ENCODE measurements at regions not wholly inside any gene's neighbourhood (a gene's known extent, or its start where the extent isn't known, plus 50 kb on each side); places are given as distances from the start of the nearest gene placed in this dataset.

DNA sequence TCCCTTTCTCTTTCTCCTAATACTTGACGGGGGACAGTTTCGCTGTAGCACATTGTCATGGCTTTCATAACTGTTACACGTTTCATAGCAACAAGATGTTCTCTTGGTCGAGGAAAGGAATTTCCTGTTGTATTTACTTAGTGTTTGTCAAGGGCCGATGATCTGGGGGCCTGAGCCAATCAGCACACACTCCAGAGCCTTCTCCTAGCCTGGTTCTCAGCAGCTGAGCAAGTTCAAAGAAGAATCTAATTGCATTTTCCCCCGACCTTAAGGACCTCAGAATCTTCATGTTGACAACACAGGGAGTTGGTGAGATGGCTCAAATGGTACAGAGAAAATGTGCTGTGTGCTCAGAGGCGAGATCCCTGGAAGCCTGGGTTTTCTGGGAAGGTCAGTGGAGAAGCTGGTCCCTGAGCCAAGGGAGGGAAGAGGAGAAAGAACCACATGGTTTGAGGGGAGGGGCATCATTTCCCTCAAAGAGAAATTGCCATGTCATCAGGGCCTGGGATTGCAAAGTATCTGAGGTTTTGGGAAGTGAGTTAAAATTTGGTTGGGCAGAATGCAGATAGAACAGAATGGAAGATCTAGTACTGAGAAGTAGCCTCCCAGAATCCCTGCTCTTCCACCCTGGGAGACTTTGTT is 76.9 kb upstream of the AGAP1 start:
- no peak for DNase-seq
- WGBS, 2 donors, result 40 to 61% methylated on average over 7 of the region's 7 CpGs
- no peak overlapping the region for H3K4me3 ChIP-seq
- H3K4me1 ChIP-seq, result no peaks in the 10 kb centered on the region
- TF ChIP-seq, protein P1, sequence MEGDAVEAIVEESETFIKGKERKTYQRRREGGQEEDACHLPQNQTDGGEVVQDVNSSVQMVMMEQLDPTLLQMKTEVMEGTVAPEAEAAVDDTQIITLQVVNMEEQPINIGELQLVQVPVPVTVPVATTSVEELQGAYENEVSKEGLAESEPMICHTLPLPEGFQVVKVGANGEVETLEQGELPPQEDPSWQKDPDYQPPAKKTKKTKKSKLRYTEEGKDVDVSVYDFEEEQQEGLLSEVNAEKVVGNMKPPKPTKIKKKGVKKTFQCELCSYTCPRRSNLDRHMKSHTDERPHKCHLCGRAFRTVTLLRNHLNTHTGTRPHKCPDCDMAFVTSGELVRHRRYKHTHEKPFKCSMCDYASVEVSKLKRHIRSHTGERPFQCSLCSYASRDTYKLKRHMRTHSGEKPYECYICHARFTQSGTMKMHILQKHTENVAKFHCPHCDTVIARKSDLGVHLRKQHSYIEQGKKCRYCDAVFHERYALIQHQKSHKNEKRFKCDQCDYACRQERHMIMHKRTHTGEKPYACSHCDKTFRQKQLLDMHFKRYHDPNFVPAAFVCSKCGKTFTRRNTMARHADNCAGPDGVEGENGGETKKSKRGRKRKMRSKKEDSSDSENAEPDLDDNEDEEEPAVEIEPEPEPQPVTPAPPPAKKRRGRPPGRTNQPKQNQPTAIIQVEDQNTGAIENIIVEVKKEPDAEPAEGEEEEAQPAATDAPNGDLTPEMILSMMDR (IDR thresholded peaks at IDR 0.05), result no peak
- TF ChIP-seq POLR2A (IDR thresholded peaks at IDR 0.05), result no peak
- intact Hi-C loops (cut with DNase I), result no loop called here
- H3K36me3 ChIP-seq, result no peaks in the 10 kb centered on the region
- H3K9me3 ChIP-seq, result no peaks in the 10 kb centered on the region
- peak overlapping the region in 2 of 4 donors; percentile 1 to 53 for H3K27ac ChIP-seq
- H3K27me3 ChIP-seq, result peaks cover 0 to 7% (median 0%) of the 10 kb centered on the region in 4 donors

DNA sequence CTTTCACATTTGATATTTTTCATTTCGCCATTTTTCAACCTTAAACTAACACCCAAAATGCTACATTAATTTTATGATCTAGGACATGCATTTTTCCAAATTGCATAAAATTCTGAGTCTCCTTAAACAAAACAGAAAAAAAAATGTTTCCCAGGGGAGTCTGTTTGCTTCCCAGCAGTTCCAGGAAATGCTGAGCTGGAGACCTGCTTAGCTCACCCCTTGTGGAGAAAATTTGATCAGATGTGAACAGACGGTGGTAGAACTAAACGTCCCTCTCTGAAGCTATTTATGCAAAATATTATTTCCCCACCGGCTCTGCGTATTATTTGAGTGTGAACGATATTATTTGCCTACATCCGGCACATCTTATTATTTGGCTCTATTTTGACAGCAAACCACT is 74.9 kb upstream of the AGAP1 start:
- peaks cover 0 to 7% (median 0%) of the 10 kb centered on the region in 4 donors for H3K27me3 ChIP-seq
- 74 to 80% methylated on average over 7 of the region's 7 CpGs for WGBS, 2 donors
- no peaks in the 10 kb centered on the region for H3K36me3 ChIP-seq
- DNase-seq, result no peak
- intact Hi-C loops (cut with DNase I), result no loop called here
- no peaks in the 10 kb centered on the region for H3K9me3 ChIP-seq
- no peaks in the 10 kb centered on the region for H3K4me1 ChIP-seq
- TF ChIP-seq, protein P1 (IDR thresholded peaks at IDR 0.05), result no peak
- TF ChIP-seq POLR2A (IDR thresholded peaks at IDR 0.05), result no peak
- H3K4me3 ChIP-seq, result no peak overlapping the region
- H3K27ac ChIP-seq, result no peak overlapping the region

DNA sequence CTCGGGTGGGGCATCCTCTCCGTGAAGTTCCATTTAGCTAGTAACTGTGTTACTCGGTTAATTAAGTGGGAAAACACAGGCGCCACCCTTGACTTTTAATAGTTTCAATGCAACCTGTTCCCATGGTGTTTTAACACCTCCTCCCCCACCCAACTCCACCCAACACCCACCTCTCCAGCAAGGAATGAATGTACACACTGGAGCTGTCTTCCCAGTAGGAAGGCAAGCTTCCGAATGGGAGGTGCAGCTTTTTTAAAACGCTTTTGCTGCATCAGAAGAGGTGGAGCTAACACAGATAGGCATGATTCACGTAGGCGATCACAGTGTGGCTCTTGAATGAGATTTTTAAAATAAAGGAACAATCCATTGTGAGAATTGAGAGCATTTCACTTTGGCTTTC is 73.8 kb upstream of the AGAP1 start:
- Histone ChIP-seq H3K36me3 (no peaks in the 10 kb centered on the region), H3K9me3 (no peaks in the 10 kb centered on the region), H3K27me3 (peaks cover 0 to 7% (median 0%) of the 10 kb centered on the region in 4 donors), H3K27ac (no peak overlapping the region), H3K4me1 (no peaks in the 10 kb centered on the region), H3K4me3 (no peak overlapping the region)
- 61 to 76% methylated on average over 7 to 8 of the region's 8 CpGs for WGBS, 2 donors
- TF ChIP-seq, protein P1 (IDR thresholded peaks at IDR 0.05), result no peak
- TF ChIP-seq POLR2A (IDR thresholded peaks at IDR 0.05), result no peak
- DNase-seq, result no peak
- intact Hi-C loops (cut with DNase I), result no loop called here

DNA sequence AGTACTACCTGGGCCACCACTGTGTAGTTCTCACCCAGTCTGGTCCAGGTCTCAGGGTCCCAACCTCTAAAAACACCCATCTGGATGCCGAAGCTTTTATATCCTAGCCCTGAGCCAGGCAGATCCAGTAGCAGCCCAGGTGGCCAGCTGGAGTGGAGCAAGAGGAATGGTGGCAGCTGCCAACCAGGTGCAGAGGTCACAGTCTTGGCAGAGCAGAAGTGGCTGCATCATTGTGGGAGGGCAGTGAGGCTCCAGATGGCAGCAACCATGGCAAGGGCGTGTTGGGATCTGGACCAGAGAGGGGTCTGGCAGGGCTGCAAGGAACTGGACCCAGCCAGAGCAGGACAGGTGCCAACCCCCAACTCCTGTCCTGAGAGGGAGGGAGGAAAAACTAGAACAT is 72.2 kb upstream of the AGAP1 start:
- H3K36me3 ChIP-seq, result no peaks in the 10 kb centered on the region
- intact Hi-C loops (cut with DNase I), result no loop called here
- no peaks in the 10 kb centered on the region for H3K4me1 ChIP-seq
- TF ChIP-seq, protein P1 (IDR thresholded peaks at IDR 0.05), result no peak
- TF ChIP-seq POLR2A (IDR thresholded peaks at IDR 0.05), result no peak
- no peak overlapping the region for H3K4me3 ChIP-seq
- WGBS, 2 donors, result 83% methylated on average over 2 of the region's 2 CpGs; no CpG with 5 or more reads in 1 of the 2 donors
- H3K9me3 ChIP-seq, result no peaks in the 10 kb centered on the region
- H3K27ac ChIP-seq, result no peak overlapping the region
- no peak for DNase-seq
- peaks cover 0 to 7% (median 0%) of the 10 kb centered on the region in 4 donors for H3K27me3 ChIP-seq

DNA sequence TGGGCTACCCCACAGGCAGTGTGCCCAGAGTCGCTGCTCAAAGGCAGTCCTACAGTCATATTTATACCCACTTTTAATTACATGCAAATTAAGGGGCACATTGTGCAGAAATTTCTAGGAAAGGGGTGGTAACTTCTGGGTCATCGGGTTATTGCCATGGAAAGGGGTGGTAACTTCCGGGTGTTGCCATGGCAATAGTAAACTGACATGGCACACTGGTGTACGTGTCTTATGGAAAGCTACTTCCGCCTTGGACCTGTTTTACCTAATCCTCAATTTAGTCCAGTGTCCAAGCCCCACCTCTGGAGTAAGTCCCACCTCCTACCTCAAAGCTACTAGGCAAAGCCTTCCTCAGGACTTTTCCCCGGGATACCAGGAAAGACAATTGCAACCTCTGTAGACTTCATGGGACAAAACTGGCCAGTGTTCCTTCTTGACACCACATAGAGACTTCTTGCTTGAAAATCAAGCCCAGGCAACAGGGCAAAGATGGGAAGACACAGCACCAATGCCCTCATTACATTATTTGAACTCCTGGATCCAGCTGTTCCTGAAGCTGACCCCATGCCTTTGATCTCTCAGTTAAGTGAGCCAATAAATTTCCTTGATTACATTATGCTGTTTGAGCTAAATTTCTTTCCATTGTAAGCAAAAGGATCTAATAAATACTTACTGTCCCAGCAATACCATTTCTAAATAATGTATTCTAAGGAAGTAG is 63.3 kb upstream of the AGAP1 start:
- intact Hi-C loops (cut with DNase I), result no loop called here
- DNase-seq, result no peak
- 78 to 81% methylated on average over 6 of the region's 6 CpGs for WGBS, 2 donors
- no peak overlapping the region for H3K4me3 ChIP-seq
- no peaks in the 10 kb centered on the region for H3K36me3 ChIP-seq
- no peak for TF ChIP-seq POLR2A (IDR thresholded peaks at IDR 0.05)
- TF ChIP-seq, protein P1 (IDR thresholded peaks at IDR 0.05), result no peak
- H3K9me3 ChIP-seq, result no peaks in the 10 kb centered on the region
- no peaks in the 10 kb centered on the region for H3K27me3 ChIP-seq
- peaks cover 0 to 13% (median 6%) of the 10 kb centered on the region in 3 donors for H3K4me1 ChIP-seq
- H3K27ac ChIP-seq, result no peak overlapping the region
